ENCODE measurements at regions not wholly inside any gene's neighbourhood (a gene's known extent, or its start where the extent isn't known, plus 50 kb on each side); places are given as distances from the start of the nearest gene placed in this dataset.

DNA sequence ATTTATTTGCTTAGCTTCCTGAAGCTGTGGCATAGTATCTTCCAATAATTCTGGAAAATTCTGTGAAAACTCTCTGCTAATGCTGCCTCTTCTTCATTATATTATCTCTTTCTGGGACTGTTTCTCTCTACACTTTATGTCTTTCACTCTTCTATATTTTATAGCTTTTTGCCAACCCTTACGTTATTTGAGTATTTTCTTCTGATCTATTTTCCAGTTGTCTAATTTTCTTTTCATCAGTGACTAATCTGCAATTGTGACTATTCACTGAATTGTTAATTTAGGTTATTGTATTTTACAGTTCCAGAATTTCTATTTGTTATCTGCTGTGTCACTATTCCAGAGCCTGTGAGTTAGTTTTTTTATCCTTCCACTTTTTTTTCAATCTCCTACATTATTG, 273.4 kb upstream of the PHYHIPL start:
- H3K4me3 ChIP-seq (ENCODE audit: low read depth, poor library complexity, severe bottlenecking): no peak overlapping the region
- intact Hi-C loops (cut with DNase I; ENCODE audit: low total_unique reads): no loop called here
- no peak for DNase-seq (ENCODE audit: low spot score in 2 of 2)
- TF ChIP-seq CTCF (IDR thresholded peaks at IDR 0.05) (no peak), POLR2A (IDR thresholded peaks at IDR 0.05) (no peak)
- WGBS, 2 donors: 93 to 95% methylated on average over 1 of the region's 1 CpG

- no peak for DNase-seq (ENCODE audit: low spot score in 2 of 2)
- TF ChIP-seq POLR2A (IDR thresholded peaks at IDR 0.05): no peak
- TF ChIP-seq CTCF (IDR thresholded peaks at IDR 0.05): no peak
- WGBS, 2 donors: 88 to 93% methylated on average over 2 of the region's 2 CpGs
- no peak overlapping the region for H3K4me3 ChIP-seq (ENCODE audit: low read depth, poor library complexity, severe bottlenecking)
- intact Hi-C loops (cut with DNase I; ENCODE audit: low total_unique reads): no loop called here
These were observed 266.6 kb upstream of the PHYHIPL start for GRCh38 chr10:58909881-58910280.

- intact Hi-C loops (cut with DNase I; ENCODE audit: low total_unique reads): no loop called here
- DNase-seq (ENCODE audit: low spot score in 2 of 2): no peak
- 32 to 40% methylated on average over 3 of the region's 3 CpGs for WGBS, 2 donors
- no peak overlapping the region for H3K4me3 ChIP-seq (ENCODE audit: low read depth, poor library complexity, severe bottlenecking)
- TF ChIP-seq POLR2A (IDR thresholded peaks at IDR 0.05) (no peak), CTCF (IDR thresholded peaks at IDR 0.05) (no peak)
These were observed 262.7 kb upstream of the PHYHIPL start for GRCh38 chr10:58913717-58914116.

GRCh38 chr10:58918887-58919286, 257.6 kb upstream of the PHYHIPL start:
- 93 to 96% methylated on average over 2 of the region's 2 CpGs for WGBS, 2 donors
- no peak overlapping the region for H3K4me3 ChIP-seq (ENCODE audit: low read depth, poor library complexity, severe bottlenecking)
- TF ChIP-seq POLR2A (IDR thresholded peaks at IDR 0.05) (no peak), CTCF (IDR thresholded peaks at IDR 0.05) (no peak)
- DNase-seq (ENCODE audit: low spot score in 2 of 2): no peak
- intact Hi-C loops (cut with DNase I; ENCODE audit: low total_unique reads): no loop called here

DNA sequence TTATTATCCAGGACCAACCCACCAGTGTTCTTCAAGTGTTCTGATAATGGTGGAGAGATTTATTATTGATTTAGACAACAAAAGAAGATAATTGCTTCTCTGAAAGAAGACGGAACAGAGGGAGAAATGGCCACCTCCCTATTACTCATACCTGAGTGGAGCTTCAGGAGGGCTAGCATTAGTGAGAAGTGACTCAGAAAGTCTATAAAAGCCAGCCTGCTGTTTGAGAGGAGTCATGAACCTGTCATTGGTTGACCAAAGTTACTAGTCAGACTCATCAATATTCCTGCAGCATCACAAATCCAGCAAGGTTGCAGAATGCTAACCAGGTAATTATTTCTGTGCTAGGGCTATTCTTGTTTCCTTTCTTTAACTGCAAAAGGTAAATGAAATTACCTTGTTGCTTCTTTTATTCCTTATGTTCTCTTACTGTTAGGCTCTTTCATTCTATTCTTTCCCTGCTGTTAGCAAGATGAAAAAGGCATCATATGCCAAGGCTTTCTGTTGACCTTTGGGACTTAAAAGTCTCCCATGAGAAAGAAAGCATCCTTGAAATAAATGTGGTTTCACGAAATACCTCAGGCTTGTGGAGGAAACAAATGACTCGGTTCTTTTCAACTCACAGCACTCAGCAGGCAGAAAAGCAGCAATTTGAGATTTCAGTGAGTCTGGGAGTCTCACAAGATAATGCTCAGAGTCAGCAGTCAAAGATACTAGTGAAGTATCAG, 256.4 kb upstream of the PHYHIPL start:
- no peak for DNase-seq (ENCODE audit: low spot score in 2 of 2)
- no peak overlapping the region for H3K4me3 ChIP-seq (ENCODE audit: low read depth, poor library complexity, severe bottlenecking)
- TF ChIP-seq CTCF (IDR thresholded peaks at IDR 0.05): no peak
- TF ChIP-seq POLR2A (IDR thresholded peaks at IDR 0.05): no peak
- intact Hi-C loops (cut with DNase I; ENCODE audit: low total_unique reads): no loop called here
- 17 to 22% methylated on average over 3 of the region's 3 CpGs for WGBS, 2 donors

DNA sequence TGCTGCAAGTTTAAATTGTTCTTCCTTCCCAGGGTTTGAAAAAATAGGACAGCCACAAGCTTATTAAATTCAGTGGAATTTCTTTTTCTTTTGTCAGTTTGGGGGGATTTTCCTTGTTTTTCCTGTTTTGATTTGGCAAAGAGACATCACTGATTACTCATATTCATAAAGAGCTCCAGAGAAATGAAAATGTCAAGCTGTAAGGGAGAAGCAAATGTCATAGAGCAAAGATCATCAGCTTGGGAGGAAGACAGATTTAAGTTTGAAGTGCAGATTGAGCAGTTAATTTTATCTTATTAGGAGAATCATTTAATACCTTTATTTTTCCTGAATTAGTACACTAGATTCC, 255.8 kb upstream of the PHYHIPL start:
- no peak for TF ChIP-seq POLR2A (IDR thresholded peaks at IDR 0.05)
- no peak for TF ChIP-seq CTCF (IDR thresholded peaks at IDR 0.05)
- H3K4me3 ChIP-seq (ENCODE audit: low read depth, poor library complexity, severe bottlenecking): no peak overlapping the region
- no peak for DNase-seq (ENCODE audit: low spot score in 2 of 2)
- intact Hi-C loops (cut with DNase I; ENCODE audit: low total_unique reads): no loop called here
